Right atrium auricular region (tissue), 2 donors: ENCODE measurements at regions not wholly inside any gene's neighbourhood (a gene's known extent, or its start where the extent isn't known, plus 50 kb on each side); places are given as distances from the start of the nearest gene placed in this dataset.

ENCODE experiments used
- DNase-seq: peaks from one replicate; pipeline ENCODE4 v3.0.0-alpha.2; 2019; ENCODE audit warnings: low spot score
- H3K27ac ChIP-seq, 2 donors: fragments of 200-600 bp; sonication (generic); 1 replicate in 1 of 2; 2 replicates in 1 of 2; pipeline ENCODE4 v1.5.1; 2016 to 2019
- H3K27me3 ChIP-seq, 2 donors: fragments of 200-600 bp; sonication (generic); one replicate each; pipeline versions ENCODE4 v1.5.1 to v1.6.0; 2017 to 2019
- H3K36me3 ChIP-seq: fragments of 200-600 bp; sonication (generic); one replicate; pipeline ENCODE4 v1.5.1; 2016
- H3K4me1 ChIP-seq, 2 donors: fragments of 200-600 bp; sonication (generic); one replicate each; pipeline versions ENCODE4 v1.5.1 to v1.6.0; 2017 to 2019
- H3K4me3 ChIP-seq, 2 donors: fragments of 200-600 bp; sonication (generic); 1 replicate in 1 of 2; 2 replicates in 1 of 2; pipeline ENCODE4 v1.5.1; 2017 to 2019; ENCODE audit warnings: mild to moderate bottlenecking in 1 of 2, moderate library complexity in 1 of 2
- H3K9me3 ChIP-seq, 2 donors: fragments of 200-600 bp; sonication (generic); one replicate each; pipeline ENCODE4 v1.5.1; 2019
- TF ChIP-seq, protein P1 (sequence below), 2 donors: fragments of 200-600 bp; sonication (generic); IDR thresholded peaks; one replicate each; pipeline ENCODE4 v1.5.1; 2019; ENCODE audit warnings: antibody characterized with exemption in 2 of 2

GRCh38 chr6:119547024-119547423, 197.5 kb upstream of the MAN1A1 start:
- Histone ChIP-seq H3K27ac (no peak overlapping the region), H3K36me3 (no peaks in the 10 kb centered on the region), H3K27me3 (no peaks in the 10 kb centered on the region), H3K4me3 (no peak overlapping the region), H3K9me3 (no peaks in the 10 kb centered on the region), H3K4me1 (no peaks in the 10 kb centered on the region)
- DNase-seq, result no peak
- TF ChIP-seq, protein P1, sequence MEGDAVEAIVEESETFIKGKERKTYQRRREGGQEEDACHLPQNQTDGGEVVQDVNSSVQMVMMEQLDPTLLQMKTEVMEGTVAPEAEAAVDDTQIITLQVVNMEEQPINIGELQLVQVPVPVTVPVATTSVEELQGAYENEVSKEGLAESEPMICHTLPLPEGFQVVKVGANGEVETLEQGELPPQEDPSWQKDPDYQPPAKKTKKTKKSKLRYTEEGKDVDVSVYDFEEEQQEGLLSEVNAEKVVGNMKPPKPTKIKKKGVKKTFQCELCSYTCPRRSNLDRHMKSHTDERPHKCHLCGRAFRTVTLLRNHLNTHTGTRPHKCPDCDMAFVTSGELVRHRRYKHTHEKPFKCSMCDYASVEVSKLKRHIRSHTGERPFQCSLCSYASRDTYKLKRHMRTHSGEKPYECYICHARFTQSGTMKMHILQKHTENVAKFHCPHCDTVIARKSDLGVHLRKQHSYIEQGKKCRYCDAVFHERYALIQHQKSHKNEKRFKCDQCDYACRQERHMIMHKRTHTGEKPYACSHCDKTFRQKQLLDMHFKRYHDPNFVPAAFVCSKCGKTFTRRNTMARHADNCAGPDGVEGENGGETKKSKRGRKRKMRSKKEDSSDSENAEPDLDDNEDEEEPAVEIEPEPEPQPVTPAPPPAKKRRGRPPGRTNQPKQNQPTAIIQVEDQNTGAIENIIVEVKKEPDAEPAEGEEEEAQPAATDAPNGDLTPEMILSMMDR (IDR thresholded peaks at IDR 0.05), result no peak

DNA sequence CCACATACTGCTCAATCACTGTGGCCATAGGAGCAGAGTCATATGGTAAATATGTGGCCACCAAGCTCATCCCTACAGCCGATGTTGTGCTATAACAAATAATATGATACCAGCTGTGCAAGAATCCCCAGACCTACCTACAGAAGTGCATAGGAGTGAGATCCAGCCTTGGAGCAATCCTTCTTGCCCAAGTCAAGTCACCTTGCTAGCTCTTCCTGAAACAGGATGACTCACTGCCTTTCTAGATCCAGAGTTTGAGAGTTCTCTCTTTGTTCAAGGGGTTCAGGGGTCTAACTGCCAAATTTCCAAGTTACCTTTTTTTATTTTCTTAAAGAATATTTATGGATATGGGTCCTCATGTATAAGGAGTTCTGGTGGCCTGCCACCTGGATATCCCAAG, 195.7 kb upstream of the MAN1A1 start:
- Histone ChIP-seq H3K27me3 (no peaks in the 10 kb centered on the region), H3K4me3 (no peak overlapping the region)

DNA sequence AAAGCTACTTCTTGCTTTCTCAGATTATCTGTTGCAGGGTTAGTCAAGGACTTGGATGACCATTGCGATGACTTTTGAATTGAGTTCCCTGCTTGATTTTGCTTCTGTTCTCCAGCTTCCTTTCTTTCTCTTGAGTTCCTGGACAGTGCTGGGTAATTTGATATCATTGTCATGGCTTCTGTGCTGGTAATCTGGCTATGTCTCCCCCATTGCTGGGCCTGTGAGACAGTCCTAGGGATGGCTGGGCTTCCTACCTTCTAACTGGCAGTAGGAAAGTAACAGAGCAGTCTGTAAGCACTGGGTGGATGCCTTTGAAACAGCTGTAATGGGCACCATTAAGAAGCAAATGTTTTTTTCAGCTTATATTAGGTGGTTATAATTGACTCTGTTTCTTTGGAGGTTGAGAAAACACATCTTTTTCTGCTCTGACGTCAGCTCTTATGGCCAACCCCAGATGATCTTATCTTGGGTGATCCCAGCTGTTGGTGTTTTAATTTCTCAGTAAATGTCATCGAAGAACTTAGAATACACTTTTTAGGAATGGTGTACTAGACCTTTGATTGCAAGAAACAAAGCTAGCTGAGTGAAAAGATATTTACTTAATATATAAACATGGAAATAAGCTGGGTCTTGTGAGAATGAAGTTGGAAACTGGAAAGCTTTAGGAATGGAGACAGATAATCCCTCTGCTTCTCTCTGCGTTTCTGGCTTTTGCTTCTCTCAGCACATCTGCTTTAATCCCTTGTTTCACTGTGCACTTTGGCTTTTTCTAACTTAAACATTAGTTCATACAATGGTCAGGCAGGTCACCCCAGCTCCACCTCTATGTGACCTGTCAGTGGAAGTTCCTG, 195.0 kb upstream of the MAN1A1 start:
- no peaks in the 10 kb centered on the region for H3K36me3 ChIP-seq
- H3K4me1 ChIP-seq, result no peaks in the 10 kb centered on the region
- TF ChIP-seq, protein P1 (IDR thresholded peaks at IDR 0.05), result no peak
- no peaks in the 10 kb centered on the region for H3K9me3 ChIP-seq
- H3K4me3 ChIP-seq, result no peak overlapping the region
- DNase-seq, result no peak
- no peaks in the 10 kb centered on the region for H3K27me3 ChIP-seq
- H3K27ac ChIP-seq, result no peak overlapping the region

More for the DNA sequence above, 195.7 kb upstream of the MAN1A1 start:
- Histone ChIP-seq H3K27ac (no peak overlapping the region), H3K4me1 (no peaks in the 10 kb centered on the region), H3K36me3 (no peaks in the 10 kb centered on the region), H3K9me3 (no peaks in the 10 kb centered on the region)
- DNase-seq, result no peak
- TF ChIP-seq, protein P1 (IDR thresholded peaks at IDR 0.05), result no peak

DNA sequence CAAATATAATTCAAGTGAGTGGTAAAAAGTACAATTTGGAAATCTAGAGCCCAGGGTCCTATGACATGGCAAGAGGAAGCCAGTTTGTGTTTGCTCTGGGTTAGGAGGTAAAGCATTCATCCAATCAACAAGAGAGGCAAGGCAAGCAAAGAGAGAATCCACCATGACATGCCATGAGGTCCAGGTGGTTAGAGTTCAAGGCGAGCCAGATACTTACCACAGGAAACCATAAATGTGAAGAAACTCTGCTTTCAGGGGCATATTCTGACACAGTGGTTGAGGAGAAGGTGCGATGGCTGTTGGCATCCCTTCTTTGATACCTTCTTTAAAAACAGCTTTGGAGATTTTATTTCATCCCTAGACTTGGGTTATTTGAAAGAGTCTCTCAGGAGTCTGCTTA, 193.8 kb upstream of the MAN1A1 start:
- Histone ChIP-seq H3K36me3 (no peaks in the 10 kb centered on the region), H3K4me3 (no peak overlapping the region), H3K4me1 (no peaks in the 10 kb centered on the region), H3K27ac (no peak overlapping the region), H3K27me3 (no peaks in the 10 kb centered on the region), H3K9me3 (no peaks in the 10 kb centered on the region)
- no peak for DNase-seq
- TF ChIP-seq, protein P1 (IDR thresholded peaks at IDR 0.05), result no peak

- TF ChIP-seq, protein P1 (IDR thresholded peaks at IDR 0.05), result no peak
- H3K27me3 ChIP-seq, result no peaks in the 10 kb centered on the region
- no peaks in the 10 kb centered on the region for H3K36me3 ChIP-seq
- no peak overlapping the region for H3K4me3 ChIP-seq
- no peak for DNase-seq
- H3K27ac ChIP-seq, result no peak overlapping the region
- H3K9me3 ChIP-seq, result no peaks in the 10 kb centered on the region
- no peaks in the 10 kb centered on the region for H3K4me1 ChIP-seq
These were observed 192.5 kb upstream of the MAN1A1 start for GRCh38 chr6:119542037-119542436.
